ENCODE measurements at regions not wholly inside any gene's neighbourhood (a gene's known extent, or its start where the extent isn't known, plus 50 kb on each side); places are given as distances from the start of the nearest gene placed in this dataset.

DNA sequence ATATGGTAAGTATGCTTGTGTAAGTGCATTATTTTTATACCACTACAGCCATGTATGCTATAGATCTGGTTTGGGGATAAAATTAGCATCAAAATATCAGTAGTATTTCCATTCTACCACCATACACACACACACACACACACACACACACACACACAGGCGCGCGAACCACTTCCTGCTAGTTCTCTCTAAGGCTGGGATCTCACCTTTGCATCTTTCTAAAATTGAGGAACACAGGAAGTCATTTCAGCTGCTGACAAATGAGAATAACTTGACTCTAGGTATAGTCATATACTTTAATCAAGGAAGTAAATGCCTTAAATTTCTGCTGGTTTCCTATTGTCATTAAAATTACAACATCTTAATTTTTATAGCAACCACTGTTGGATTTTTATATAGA, 72.5 kb downstream of the RBM43 start:
- TF ChIP-seq CTCF (IDR thresholded peaks at IDR 0.05), result no peak
- no peak for TF ChIP-seq POLR2A (IDR thresholded peaks at IDR 0.05)
- TF ChIP-seq EP300 (IDR thresholded peaks at IDR 0.05), result no peak
- TF ChIP-seq POLR2AphosphoS5 (IDR thresholded peaks at IDR 0.05), result no peak

Measured in gastroesophageal sphincter (tissue), 3 donors.